ENCODE measurements at regions not wholly inside any gene's neighbourhood (a gene's known extent, or its start where the extent isn't known, plus 50 kb on each side); places are given as distances from the start of the nearest gene placed in this dataset.
A peak's percentile ranks its signal among the peaks of the same experiment; 100 is the strongest.

DNA sequence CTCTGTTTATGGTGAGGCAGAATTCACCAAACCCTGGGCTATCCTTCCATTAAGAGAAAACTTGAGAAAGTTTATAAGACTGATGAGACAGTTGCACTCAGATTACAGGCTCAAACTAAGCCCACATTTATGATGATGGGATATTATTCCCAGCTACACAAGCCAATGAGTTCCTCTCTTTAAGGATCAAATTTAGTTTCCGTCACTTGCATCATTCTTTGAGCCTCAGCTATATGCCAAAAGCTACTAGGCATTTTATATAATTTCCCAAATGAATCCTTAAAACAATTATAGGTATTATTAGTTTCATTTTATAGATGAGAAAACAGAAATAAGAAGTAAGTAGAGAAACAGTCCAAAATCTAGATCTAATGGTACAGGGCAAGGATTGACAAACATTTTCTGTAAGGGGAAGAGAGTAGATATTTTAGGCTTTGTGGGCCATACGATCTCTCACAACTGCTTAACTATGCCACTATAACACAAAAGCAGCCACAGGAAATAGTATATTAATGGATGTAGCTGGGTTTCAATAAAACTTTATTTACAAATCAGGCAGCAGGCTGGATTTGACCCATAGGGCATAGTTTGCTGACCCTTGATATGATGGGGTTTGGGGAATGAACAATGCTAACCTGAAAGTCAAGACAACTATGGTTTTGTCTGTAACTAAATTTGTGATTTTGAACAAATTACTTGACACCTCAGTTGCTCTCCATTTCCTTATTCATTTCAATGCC is 91.8 kb upstream of the PLXNC1 start:
- TF ChIP-seq, protein P1, sequence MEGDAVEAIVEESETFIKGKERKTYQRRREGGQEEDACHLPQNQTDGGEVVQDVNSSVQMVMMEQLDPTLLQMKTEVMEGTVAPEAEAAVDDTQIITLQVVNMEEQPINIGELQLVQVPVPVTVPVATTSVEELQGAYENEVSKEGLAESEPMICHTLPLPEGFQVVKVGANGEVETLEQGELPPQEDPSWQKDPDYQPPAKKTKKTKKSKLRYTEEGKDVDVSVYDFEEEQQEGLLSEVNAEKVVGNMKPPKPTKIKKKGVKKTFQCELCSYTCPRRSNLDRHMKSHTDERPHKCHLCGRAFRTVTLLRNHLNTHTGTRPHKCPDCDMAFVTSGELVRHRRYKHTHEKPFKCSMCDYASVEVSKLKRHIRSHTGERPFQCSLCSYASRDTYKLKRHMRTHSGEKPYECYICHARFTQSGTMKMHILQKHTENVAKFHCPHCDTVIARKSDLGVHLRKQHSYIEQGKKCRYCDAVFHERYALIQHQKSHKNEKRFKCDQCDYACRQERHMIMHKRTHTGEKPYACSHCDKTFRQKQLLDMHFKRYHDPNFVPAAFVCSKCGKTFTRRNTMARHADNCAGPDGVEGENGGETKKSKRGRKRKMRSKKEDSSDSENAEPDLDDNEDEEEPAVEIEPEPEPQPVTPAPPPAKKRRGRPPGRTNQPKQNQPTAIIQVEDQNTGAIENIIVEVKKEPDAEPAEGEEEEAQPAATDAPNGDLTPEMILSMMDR (IDR thresholded peaks at IDR 0.05) = no peak
- TF ChIP-seq POLR2A (IDR thresholded peaks at IDR 0.05) = no peak
- peaks cover 0 to 39% (median 21%) of the 10 kb centered on the region in 3 donors for H3K4me1 ChIP-seq
- 92 to 95% methylated on average over 2 of the region's 2 CpGs for WGBS, 2 donors
- H3K27ac ChIP-seq = no peak overlapping the region
- DNase-seq = no peak
- no peak overlapping the region for H3K4me3 ChIP-seq
- no peaks in the 10 kb centered on the region for H3K27me3 ChIP-seq
- H3K9me3 ChIP-seq = no peaks in the 10 kb centered on the region
- H3K36me3 ChIP-seq = no peaks in the 10 kb centered on the region
- intact Hi-C loops (cut with DNase I) = no loop called here

DNA sequence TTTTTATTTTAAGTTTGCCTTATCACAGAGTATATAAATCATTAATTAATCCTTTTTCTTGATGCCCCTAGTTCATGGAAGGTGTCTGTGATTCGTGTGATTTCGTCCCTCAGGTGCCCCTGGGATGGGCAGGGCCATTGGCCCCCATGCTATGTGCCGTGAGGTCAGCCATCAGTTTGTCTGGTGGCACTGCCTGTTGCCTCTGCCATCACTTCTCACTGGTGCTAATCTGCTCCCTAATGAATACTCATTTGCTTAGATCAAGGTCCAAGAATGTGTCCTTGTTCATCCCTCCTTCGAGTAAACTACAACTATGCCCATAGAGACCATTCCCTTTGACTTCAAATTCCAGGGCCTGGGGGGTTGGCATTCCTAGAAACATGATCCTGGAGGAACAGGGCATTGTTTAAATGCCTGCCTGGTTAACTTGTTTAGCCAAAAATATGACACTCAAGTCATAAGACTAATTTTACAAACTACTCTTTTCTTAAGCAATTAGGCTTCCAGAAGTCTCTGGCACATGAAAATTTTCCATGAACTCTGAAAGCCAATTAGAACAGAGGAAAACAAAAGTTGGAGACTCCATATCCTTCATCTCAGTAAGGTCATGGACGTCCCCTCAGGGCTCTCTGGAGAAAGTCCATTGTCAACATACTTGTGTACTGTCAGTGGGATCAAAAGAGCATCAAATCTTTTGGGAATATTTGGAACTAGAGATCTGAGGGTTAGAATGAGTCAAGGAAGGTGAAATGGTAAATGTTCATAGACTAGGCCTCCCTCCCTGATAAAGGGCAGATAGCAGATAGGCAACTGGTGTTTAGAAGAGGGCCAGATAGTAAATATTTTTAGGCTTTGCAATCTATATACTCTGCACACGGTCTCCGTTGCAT is 90.9 kb upstream of the PLXNC1 start:
- H3K4me3 ChIP-seq = no peak overlapping the region
- 40 to 49% methylated on average over 7 of the region's 7 CpGs for WGBS, 2 donors
- H3K9me3 ChIP-seq = no peaks in the 10 kb centered on the region
- no peak for TF ChIP-seq POLR2A (IDR thresholded peaks at IDR 0.05)
- TF ChIP-seq, protein P1 (IDR thresholded peaks at IDR 0.05) = no peak
- H3K27me3 ChIP-seq = no peaks in the 10 kb centered on the region
- H3K4me1 ChIP-seq = peaks cover 0 to 39% (median 21%) of the 10 kb centered on the region in 3 donors
- intact Hi-C loops (cut with DNase I) = no loop called here
- peak overlapping the region in 1 of 4 donors; percentile 21 for H3K27ac ChIP-seq
- H3K36me3 ChIP-seq = no peaks in the 10 kb centered on the region
- no peak for DNase-seq

DNA sequence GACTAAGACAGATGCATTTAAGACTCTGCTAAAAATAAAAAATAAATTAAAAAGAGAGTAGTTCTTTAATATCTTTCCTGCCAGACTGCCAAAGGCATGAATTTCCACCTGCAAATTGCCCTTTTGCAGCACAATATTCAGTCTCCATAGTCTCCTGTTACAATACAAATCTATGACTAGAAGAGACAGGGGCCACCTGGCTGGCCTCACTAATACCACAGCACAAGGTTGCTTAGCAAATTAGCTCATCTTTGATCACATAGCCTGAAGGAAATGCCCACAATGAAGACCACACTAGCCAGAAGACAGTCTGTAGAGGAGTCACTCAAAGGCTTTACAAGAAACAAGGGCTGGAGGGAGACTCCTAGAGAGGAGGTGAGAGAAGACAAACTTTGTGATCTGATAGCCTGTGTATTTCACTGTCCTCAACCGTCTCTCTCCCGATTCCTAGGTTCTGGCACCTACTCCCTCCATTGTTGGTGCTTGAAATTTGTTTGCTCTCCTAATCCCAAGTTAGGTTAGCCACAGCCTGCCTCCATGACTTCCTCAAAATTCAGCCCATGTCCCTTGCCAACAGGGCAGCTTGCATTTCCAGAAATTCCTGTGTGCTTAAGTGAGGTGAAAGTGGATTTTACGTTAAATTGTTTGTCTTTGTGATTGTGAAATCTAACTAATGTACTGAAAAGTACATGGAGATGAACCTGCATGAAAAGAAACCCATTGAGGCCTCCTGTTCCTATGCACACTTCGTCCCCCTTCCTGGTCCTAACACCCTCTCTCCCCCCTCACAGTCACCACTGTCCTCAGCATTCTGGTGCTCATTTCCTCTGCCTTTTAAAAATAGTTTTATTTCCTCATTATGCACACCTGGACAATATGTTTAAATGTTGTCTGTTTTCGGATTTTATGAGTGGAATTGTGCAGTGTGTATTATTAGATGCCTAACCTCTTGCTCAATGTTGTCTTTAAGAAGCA is 88.7 kb upstream of the PLXNC1 start:
- DNase-seq = no peak
- H3K4me3 ChIP-seq = no peak overlapping the region
- 35 to 58% methylated on average over 5 of the region's 5 CpGs for WGBS, 2 donors
- intact Hi-C loops (cut with DNase I) = no loop called here
- peaks cover 0 to 39% (median 21%) of the 10 kb centered on the region in 3 donors for H3K4me1 ChIP-seq
- no peaks in the 10 kb centered on the region for H3K36me3 ChIP-seq
- TF ChIP-seq, protein P1 (IDR thresholded peaks at IDR 0.05) = no peak
- no peak for TF ChIP-seq POLR2A (IDR thresholded peaks at IDR 0.05)
- no peaks in the 10 kb centered on the region for H3K9me3 ChIP-seq
- H3K27me3 ChIP-seq = no peaks in the 10 kb centered on the region
- H3K27ac ChIP-seq = peak overlapping the region in 1 of 4 donors; percentile 10

DNA sequence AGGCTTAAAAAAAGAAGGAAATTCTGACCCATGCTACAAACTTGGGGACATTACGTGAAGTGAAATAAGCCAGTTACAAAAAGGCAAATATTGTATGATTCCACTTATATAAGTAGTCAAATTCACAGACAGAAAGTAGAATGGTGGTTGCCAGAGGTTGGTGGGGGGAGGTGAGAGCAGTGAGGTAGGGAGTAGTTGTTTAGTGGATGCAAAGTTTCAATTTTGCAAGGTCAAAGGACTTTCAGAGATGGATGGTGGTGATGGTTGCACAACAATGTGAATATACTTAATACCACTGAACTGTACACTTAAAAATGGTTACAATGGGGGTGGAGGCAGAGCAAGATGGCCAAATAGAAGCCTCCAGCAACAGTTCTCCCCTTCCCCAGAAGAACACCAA is 86.2 kb upstream of the PLXNC1 start:
- intact Hi-C loops (cut with DNase I) = no loop called here
- TF ChIP-seq, protein P1 (IDR thresholded peaks at IDR 0.05) = no peak
- no peak for TF ChIP-seq POLR2A (IDR thresholded peaks at IDR 0.05)

More for the DNA sequence above, 86.2 kb upstream of the PLXNC1 start:
- H3K4me3 ChIP-seq = no peak overlapping the region
- H3K27me3 ChIP-seq = no peaks in the 10 kb centered on the region
- 91% methylated on average over 1 of the region's 1 CpG for WGBS, 2 donors
- no peaks in the 10 kb centered on the region for H3K9me3 ChIP-seq
- no peak overlapping the region for H3K27ac ChIP-seq
- no peak for DNase-seq
- no peaks in the 10 kb centered on the region for H3K36me3 ChIP-seq
- H3K4me1 ChIP-seq = peaks cover 0 to 36% (median 21%) of the 10 kb centered on the region in 3 donors

Measured in esophagus squamous epithelium (tissue), 5 donors.